COLO829 (cell line): ENCODE measurements at regions not wholly inside any gene's neighbourhood (a gene's known extent, or its start where the extent isn't known, plus 50 kb on each side); places are given as distances from the start of the nearest gene placed in this dataset.

Experiments used
- DNase-seq: peaks from one replicate; pipeline ENCODE4 v3.0.0; 2012; ENCODE audit warnings: low spot score

DNA sequence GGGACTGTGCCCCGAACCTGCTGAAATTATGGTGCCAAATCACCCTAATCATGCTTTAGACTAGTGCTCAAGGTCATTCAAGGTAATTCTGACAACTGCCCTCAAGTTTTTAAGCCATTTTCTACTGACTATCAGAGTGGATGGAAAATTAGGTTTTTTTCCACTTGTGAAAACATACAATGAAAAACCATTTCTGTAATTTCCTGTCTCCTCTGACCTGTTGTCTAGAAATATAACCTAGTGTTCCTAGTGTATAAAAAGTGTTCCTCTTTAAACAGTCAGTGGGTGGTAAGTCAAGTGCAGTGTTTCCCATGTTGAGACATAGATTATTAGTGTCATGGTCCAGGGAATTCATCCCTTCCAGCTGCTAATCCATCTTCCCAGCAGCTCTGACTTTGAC is 232.8 kb upstream of the UMPS start:
- DNase-seq = no peak

DNA sequence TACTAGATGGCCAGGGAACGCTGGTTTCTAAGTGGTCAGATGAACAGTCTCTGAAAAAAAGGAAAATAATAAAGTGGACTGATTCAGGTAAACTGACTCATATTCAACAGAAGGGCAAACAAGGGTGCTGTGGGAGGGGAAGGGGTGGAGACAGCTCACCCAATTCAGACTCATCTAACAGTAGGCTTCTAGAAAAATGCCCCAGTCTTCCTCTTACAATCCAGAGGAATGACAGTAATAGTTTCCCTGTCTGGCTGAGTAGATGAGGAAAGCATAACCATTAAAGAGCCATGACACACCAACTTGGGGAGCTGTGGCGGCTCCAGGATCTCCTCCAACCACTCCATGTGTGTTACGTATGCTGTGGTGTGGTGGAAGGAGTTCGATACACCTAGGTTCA is 231.4 kb upstream of the UMPS start:
- DNase-seq = no peak

DNA sequence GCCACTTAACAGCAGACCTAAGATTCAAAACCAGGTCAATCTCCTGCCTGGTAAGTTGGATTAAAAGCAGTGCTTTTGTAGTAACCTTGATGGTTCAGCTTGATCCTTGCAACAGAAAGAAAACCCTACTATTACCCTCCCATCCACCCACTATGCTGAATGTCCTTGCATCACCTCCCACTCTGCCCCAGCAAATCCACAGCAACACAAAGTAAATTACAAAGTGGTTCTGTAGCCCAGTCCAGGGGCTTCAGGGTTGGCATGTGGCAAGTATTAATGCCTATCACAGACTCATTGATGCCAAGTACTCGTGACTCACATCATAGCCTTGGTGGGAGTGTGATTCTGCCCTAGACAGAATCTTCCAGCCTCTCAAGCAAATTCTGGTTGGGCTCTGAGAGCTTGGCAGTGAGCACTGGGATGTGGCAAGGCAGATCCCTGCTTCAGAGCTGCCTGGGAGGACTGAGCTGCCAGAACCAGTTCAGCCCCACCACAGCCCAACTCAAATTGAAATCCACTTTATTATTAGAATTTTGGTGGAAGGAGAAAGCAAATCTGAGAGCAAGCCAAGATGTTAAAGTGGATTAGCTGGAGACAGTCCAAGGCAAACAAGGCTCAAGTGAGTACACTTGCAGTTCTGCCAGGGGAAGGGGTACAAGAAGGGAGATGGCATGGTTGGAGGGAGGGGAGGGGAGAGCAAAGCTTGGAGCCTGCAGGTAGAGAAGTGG is 225.8 kb upstream of the UMPS start:
- DNase-seq = no peak

DNA sequence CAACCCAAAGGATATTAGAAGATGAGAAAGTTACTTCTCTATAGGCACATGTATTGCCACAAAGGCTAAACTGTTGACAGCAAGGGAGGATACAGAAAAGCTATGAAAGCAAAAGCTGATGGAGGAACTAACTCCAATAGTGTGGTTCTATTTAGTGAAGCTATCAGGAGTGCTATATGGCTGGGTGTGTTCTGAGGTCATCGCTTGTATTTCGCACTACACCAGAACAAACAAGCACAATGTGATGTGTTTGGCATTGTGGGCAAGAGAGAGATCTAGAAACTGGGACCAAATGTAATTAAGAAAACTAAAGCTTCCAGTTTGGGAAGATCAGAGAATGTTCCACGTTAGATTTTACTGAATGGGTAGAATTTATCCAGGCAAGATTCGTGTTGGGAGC is 220.4 kb upstream of the UMPS start:
- DNase-seq = no peak

DNA sequence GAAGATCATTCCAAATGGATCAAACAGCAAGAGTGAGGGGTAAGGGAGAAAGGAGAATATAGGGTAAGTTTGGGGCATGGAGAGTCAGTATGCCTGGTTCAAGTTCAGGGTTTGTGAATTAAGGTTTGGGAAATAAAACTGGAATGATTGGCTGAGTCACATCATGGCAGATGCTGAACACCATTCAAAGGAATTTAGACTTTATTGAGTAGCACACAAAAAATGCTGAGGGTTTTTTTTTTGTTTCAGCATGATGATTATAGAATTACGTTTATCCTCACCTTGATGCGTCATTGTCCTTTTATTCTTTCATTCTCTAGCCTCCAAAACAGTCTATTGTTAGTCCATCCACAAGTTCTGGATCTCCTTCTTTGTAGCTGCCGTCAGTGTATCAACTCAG is 220.0 kb upstream of the UMPS start:
- no peak for DNase-seq

DNA sequence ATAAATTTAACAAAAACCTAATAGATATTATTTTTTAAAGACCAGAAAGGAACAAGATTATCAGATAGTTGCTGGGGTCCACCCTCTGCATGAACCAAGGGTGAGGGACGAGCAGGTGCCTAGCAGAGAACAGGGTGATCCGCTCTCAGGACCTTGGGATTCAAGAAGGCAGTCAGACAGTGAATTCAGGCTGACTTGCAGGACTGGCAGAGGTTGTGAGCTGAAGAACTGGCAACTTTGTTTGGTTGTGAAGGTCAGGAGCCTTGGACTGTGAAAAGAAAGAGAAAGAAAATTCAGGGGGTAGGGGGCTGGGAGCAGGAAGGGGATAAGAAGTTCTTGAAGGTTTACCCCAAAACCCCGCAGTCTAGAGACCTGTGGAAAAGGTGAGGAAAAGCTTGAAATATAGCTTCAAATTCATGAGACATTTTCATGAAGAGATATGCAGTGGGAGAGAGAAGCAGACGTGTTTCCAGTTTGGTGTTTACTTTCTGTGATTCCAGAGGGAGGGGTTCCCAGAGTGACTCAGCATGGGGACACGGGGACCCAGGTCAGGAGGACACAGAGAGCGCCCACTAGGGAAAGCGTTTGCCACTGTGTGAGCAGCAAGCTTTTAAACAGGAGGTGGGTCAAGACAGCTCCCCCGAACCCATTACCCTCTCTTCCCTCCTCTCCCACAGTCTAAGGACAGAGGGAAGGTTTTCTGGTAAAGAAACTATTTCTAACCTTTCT is 217.2 kb upstream of the UMPS start:
- DNase-seq = no peak

DNA sequence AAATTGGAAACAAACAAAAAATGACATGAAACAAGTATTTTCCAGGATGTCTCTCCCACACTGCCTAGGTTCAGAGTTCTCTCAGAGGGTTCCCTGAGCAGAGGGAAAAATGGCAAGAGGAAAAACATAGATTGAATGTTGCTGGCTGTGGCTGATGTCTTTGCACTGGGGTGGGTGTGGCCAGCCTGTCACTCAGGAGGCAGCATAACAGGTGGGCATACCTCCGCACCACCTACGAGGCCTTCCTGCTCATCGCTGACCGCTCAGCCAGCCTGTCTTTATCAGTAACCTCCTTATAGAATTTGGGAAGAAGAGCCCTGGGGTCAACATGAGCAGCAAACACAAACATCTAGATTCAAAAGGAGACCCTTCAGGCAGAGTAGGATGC is 216.6 kb upstream of the UMPS start:
- DNase-seq = no peak

DNA sequence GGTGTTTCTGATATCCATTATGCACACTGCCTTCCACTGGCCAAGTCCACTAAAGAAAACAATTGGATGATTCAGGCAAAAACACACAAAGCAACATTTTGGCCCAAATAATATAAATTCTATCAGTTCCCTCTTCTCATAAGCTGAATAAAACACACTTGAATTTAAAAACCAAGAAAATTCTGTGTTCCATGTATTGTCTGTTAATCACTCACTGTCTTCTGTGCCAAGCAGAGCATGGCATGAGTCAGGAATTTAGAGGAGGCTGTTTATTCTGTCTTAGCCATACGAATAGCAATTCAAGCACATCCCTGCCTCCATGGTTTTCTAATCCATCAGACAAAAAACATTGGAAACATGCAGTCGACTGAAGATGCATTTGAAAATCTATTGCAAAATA is 215.6 kb upstream of the UMPS start:
- no peak for DNase-seq

DNA sequence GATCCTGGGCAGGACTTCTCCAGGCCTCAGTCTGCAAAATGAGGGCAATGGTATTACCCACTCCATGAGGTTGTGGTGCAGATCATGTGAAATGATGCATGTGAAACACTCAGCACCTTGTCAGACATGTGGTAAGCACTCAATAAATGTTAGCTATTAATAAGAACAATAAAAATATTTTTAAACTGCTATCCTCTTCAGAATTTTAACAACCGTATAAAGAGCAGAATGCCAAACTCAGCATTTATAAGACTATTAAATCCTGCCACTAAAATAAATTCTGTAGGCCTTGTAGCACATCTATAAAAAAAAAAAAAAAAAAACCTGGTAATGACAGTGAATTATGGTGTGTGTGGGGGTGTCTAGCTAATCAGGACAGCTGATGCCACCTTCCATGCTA is 213.9 kb upstream of the UMPS start:
- DNase-seq = no peak

DNA sequence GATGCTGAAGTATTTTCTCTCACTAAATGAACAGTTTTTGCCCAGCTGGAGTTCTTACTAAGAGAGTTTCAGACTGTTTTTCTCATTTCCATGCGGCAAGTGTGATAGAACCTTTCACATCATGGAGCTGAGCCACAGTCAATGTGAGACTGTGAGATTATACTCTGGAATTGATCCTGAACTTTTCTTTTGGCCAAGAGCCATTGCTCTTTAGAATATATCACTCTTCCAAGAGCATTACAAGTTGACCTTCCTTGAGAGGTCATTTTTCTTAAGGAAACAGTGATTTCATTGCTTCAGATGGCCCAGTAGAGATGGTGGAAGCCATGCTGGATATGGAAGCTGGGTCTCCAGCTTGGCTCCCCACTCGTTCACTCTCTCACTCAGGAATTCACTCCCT is 212.9 kb upstream of the UMPS start:
- no peak for DNase-seq

DNA sequence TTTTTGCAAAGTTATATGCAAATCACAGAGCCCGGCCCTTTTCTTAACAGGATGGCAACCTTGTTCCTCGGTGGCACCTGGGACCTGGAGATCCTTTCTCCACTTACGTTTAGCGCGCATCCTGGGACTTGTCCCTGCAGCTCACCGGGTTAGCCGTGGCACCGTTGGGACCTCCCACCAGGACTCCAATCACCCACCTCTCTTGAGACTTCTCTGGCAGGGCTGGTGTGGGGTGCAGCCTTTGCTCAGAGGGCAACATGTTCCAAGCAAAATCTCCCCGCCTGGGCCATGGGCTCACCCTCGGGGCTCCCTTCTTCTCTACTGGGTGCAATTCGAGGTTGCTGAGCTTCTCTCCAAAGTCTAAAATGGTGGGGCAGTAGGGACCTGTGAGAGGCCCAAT is 211.9 kb upstream of the UMPS start:
- no peak for DNase-seq

DNA sequence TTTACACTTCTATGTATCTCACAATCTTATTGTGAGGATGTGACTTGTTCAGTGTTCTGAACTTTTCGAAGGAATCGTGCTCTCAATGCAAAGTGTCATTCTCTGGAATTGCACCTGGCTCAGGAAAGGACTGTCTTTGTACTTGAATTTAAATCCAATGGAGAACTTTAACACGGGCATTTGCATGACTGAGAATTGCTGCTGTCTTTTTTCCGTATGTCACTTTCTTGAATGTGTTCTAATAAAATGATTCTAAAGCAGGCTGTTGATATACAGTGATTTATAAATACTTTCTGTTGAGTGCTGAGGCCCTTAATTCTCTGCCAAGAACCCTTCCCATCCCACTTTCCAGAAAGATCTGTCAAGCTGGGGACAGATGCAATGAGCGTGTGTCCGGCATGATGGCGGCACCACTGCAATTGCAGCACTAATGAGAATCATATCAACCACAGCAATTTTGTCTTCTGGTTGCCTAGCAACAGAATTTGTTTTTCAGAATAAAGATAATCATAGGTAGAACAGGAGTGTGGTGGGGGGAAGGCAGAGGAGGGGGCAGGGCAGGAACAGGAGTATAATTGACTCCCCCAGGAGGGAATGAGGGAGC is 210.6 kb upstream of the UMPS start:
- DNase-seq = no peak

DNA sequence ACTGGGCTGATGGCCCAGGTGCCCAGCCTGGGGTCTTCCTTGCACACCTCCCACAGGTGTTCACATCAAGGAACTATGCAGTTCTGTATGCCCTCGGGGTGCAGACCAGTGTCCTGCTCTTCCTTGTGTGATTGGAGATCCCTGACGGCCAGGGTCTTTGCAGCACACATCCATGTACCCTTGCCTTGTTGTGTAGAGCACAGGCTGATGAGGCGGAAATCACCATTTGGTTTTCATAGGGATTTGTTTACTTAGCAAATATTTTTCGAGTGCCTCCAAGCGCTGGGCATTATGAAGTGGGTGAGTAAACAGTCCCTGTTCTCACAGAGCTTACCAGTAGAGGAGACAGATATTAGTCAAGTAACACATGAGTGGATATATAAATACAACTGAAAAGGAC is 209.3 kb upstream of the UMPS start:
- no peak for DNase-seq

DNA sequence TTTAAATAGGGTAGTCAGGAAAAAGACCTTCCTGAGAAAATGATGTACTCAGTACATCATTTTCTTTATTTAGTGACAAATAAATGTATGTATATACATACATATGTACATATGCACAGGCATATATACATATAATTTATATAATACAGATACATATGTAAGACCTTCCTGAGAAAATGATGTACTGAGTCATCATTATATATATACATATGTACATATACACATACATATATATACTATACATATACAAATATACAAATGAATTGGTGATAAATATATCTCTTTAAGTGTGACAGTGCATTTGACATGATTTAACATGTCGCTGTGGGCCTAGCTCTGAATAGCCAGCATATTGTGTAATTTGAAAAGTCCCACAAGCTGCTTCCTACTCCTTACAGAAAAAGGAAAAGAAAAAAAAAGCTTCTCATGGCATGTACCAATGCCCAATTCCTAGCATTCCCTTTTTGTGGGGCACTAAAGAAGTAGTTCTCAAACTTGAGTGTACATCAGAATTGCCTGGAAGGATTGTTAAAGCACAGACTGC is 208.1 kb upstream of the UMPS start:
- no peak for DNase-seq

DNA sequence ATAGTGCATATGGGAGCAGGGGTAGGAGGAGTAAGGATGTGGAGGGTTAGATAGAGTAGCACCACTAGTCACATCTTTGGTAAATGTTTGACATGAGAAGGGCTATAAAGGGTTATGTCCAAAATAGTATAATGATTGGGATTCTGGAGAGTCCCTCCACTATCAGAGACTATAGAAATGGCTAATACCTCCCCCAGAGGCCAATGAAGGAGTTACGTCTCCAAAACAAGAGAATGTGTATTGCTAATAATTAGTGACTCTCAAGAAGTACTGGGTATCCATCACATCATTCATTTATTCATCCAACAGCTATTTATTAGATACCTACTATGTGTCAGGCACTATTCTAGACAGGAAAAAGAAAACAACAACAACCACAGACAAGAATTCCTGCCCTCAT is 203.7 kb upstream of the UMPS start:
- no peak for DNase-seq

DNA sequence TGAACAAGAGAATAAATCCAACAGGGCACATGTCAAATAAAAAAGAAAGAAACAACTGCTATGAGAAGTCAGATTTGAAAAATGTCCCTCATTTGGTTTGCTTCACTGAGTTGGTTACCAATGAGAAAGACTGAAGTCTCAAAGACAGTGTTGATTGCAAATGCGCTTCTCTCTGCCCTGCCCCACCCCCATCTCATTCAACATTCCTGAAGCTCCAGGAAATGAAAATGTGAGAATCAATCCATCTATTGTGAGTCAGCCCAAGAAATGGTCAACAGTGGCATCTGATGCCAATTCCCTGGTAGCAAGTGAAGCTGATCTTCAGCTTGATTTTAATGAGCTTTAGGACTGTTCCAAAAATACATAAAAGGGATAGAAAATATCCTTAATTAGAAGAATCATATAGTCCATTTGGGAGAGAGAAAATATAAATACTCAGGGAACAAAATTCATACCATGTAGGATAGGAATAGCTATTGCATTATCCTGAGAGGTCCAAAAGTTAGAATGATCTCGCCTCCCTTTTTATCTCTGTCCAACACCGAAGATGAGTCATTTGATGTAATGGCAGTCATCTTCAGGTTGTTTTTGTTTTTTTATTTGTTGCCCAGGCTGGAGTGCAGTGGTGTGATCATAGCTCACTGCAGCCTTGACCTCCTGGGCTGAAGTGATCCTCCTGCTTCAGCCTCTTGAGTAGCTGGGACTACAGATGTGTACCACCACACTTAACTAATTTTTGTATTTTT is 200.3 kb upstream of the UMPS start:
- DNase-seq = peak; percentile 95

DNA sequence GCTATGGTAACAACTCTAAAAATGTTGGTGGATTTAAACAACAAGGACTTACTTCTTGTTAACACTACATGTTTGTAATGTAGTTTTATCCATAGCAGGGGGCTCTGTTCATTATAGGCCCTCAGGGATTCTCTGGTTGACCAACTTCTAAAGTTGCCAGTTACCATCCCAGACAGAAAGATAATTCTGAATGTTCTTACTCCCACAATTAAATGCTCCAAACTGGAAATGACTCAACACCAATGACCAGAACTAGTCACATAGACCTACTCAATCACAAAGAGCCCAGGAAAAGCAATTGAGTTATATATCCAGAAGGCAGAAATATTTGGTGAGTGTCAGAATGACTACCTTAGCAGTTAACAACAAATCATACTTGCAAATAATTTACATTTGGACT is 199.3 kb upstream of the UMPS start:
- peak; percentile 86 for DNase-seq

DNA sequence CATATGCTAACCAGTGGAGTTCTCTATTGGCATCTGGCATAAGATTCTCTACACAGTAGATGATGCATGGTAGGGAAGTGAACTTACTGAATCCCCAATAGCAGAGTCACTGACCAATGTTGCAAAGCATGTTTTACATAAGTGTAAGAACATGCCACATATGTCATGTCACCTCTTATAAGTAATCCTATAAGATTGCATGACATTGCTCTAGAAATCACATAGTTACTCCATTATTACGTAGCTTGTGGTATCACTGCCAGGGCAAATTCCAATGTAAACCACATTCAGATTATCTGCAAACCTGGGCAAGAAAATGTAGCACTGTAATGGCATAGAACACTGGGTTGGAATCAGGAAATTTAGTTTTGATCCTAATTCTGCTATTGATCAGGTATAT is 198.2 kb upstream of the UMPS start:
- no peak for DNase-seq

DNA sequence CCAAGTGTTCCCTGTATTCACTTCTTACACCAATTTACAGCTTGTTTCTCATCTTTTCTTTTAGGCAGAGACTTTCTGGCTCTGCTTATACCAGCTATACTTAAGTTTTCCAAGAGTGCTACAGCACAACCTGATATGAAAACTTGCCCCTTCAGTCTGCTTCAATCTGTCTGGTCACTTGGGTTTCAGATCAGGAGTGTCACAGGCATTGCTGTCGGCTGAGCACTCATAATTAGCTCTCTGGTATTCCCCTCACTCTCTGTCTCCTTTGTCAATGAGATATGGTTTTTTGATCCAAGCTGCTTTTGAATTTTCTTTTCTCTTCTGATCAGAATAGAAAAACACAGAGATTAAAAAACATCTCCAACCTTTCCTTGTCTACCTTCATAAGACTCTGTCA is 194.9 kb upstream of the UMPS start:
- no peak for DNase-seq

DNA sequence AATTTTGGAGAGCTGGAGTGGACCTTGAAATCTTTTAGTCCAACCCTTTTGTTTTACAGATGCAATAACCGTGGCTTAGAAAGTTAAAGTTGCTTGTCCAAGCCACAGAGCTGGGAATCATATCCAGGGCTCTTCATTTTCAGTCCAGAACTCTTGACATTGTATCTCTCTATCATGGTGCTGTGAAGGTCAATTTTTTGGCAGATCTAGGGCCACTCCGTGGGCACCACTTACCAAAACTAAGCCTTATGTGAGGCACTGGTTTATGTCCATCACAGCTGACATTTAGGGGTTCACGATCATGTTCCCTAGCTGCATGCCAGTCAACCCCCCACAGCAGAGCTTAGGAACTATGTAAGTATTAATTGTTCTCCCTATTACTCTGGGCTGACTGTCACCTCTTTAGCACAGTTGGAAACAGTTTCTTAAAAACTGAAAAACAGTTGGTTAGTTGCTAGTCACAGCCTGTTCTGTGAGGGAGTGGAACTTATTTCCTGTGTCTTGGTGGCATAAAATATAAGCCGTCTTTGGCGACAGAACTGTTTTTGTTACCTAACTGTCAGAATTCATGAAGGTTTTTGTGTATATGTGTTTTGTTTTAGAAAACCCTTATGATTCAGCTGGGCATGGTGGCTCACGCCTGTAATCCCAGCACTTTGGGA is 189.6 kb upstream of the UMPS start:
- DNase-seq = no peak

DNA sequence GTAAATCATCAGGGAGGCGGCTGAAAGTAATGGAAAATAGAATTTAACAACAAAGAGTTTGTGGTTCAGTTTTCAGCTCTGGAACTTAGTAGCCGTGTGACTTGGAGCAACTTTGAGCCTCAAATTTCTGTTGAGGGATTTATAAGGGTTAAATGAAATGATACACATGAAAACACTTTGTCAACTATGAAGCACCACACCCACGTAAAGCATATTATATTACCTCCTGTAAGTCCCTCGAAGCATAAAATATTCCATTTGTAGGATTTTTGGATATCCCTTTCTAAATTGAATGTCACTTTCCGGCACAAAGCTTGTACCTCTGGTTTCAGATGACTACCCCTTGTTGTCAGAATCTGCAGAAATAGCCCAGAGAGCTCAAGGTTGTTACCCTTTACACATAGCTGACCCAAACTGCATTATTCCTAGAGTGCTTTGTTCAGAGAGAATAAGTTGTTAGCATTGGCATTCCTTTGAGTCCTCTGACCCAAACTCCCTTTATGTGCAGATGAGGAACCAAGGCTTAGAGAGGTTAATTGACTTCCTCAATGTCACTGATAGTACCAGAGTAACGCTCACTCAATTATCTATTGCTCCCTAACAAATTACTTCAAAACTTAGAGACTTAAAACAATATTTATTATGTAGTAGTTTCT is 187.9 kb upstream of the UMPS start:
- DNase-seq = no peak

DNA sequence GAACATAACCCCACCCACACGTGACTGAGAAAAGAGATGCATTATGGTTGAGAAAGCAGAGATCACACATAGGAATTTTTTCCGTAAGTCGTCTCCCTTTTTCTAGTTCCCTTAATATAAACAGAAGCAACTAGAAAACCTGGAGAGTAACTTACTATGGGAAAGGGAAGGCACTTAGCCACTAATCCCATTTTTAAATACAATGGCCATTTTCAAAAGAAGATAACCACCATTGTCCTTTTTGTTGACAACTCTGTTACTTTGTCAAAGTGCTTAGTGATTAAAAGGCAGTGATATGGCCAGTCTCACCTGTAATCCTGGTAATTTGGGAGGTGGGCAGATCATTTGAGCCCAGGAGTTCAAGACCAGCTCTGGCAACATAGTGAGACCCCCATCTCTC is 184.4 kb upstream of the UMPS start:
- DNase-seq = no peak
